OCI-LY7 (cell line): ENCODE measurements at regions not wholly inside any gene's neighbourhood (a gene's known extent, or its start where the extent isn't known, plus 50 kb on each side); places are given as distances from the start of the nearest gene placed in this dataset.

Source experiments
- EZH2phosphoT487 ChIP-seq: fragments of 200-600 bp; sonication (generic); IDR thresholded peaks from 2 replicates; pipeline ENCODE4 v1.6.1; 2018; ENCODE audit warnings: low read depth, borderline replicate concordance, mild to moderate bottlenecking, mixed run types, antibody characterized with exemption, low read length, moderate library complexity, mixed read lengths
- TF ChIP-seq, protein P1 (sequence below): fragments of 200-600 bp; sonication (generic); conservative IDR thresholded peaks from 2 replicates; pipeline ENCODE4 v1.5.1; 2014; ENCODE audit warnings: mild to moderate bottlenecking, antibody characterized with exemption, low read length, moderate library complexity, mixed read lengths

DNA sequence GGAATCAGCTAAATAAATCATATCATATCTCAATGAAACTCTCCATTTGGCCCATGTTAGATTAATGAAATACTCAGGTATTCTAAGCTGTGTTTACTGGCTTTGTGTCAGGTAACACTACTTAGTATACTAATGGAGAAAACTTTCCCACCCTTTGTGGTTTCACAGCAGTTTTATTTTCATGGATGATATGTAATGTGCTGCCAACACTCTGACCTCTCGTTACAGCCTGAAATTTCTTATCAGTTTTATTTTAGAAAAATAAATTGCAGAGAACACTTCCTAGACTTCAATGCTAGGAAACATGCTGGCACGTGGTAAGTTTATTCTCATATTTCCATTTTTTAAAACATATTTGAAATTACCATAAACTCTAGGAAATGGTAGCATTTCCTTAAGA, 758.9 kb downstream of the LIG4 start:
- TF ChIP-seq, protein P1, sequence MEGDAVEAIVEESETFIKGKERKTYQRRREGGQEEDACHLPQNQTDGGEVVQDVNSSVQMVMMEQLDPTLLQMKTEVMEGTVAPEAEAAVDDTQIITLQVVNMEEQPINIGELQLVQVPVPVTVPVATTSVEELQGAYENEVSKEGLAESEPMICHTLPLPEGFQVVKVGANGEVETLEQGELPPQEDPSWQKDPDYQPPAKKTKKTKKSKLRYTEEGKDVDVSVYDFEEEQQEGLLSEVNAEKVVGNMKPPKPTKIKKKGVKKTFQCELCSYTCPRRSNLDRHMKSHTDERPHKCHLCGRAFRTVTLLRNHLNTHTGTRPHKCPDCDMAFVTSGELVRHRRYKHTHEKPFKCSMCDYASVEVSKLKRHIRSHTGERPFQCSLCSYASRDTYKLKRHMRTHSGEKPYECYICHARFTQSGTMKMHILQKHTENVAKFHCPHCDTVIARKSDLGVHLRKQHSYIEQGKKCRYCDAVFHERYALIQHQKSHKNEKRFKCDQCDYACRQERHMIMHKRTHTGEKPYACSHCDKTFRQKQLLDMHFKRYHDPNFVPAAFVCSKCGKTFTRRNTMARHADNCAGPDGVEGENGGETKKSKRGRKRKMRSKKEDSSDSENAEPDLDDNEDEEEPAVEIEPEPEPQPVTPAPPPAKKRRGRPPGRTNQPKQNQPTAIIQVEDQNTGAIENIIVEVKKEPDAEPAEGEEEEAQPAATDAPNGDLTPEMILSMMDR = no peak
- no peak for TF ChIP-seq EZH2phosphoT487
